Lung (tissue), 11 donors: ENCODE measurements at regions not wholly inside any gene's neighbourhood (a gene's known extent, or its start where the extent isn't known, plus 50 kb on each side); places are given as distances from the start of the nearest gene placed in this dataset.

ENCODE experiments used
- ATAC-seq: fragments of 200-7000 bp; cut with Tn5 transposase; one replicate; pipeline ENCODE4 v1.9.1; 2020; ENCODE audit warnings: moderate number of reproducible peaks; ENCODE audit not compliant: insufficient read depth, low FRiP score
- DNase-seq, 3 donors: peaks; one replicate each; pipeline ENCODE4 v3.0.0-alpha.2; 2013 to 2017
- H3K27ac ChIP-seq, 2 donors: one replicate each; pipeline ENCODE4 v1.5.1; 2013; ENCODE audit warnings: mild to moderate bottlenecking in 2 of 2, moderate library complexity in 2 of 2, control low read depth in 1 of 2, inconsistent platforms in 1 of 2, low read depth in 1 of 2, low read length in 1 of 2
- H3K27me3 ChIP-seq, 3 donors: one replicate each; pipeline ENCODE4 v1.5.1; 2013; ENCODE audit warnings: low read length in 2 of 3; ENCODE audit not compliant: control insufficient read depth in 3 of 3, insufficient read depth in 3 of 3
- H3K36me3 ChIP-seq, 4 donors: one replicate each; pipeline ENCODE4 v1.5.1; 2013; ENCODE audit warnings: low read length in 4 of 4, mild to moderate bottlenecking in 1 of 4, moderate library complexity in 1 of 4; ENCODE audit not compliant: control insufficient read depth in 4 of 4, insufficient read depth in 4 of 4
- H3K4me1 ChIP-seq, 5 donors: one replicate each; pipeline ENCODE4 v1.5.1; 2013; ENCODE audit warnings: low read length in 5 of 5, mild to moderate bottlenecking in 2 of 5, moderate library complexity in 1 of 5; ENCODE audit not compliant: control insufficient read depth in 5 of 5, insufficient read depth in 5 of 5
- H3K4me3 ChIP-seq: one replicate; pipeline ENCODE4 v1.5.1; 2013; ENCODE audit warnings: mild to moderate bottlenecking, control low read depth, moderate library complexity
- H3K9ac ChIP-seq, 2 donors: one replicate each; pipeline ENCODE4 v1.5.1; 2013; ENCODE audit warnings: low read length in 2 of 2, control low read depth in 1 of 2; ENCODE audit not compliant: insufficient read depth in 1 of 2
- H3K9me3 ChIP-seq, 4 donors: one replicate each; pipeline ENCODE4 v1.5.1; 2013; ENCODE audit warnings: low read length in 3 of 4, mild to moderate bottlenecking in 1 of 4, moderate library complexity in 1 of 4; ENCODE audit not compliant: control insufficient read depth in 4 of 4, insufficient read depth in 3 of 4
- CTCF ChIP-seq: IDR thresholded peaks from 2 replicates; pipeline ENCODE4 v1.5.1; 2012; ENCODE audit warnings: mild to moderate bottlenecking; ENCODE audit errors: control extremely low read depth, extremely low read depth
- WGBS, 2 donors: extraction: QIAGEN DNeasy Blood & Tissue Kit; methylation state at CpG; one replicate each; pipeline ENCODE4 v1.1.7; 2013; 5-methylcytosine and 5-hydroxymethylcytosine counted together
- donor health status: control.
- donor health status: control.
- donor health status: Bipolar disorder and iron deficiency.
- donor health status: healthy.
- donor health status: DM: yes; HTN: yes; CAD: no.

GRCh38 chr5:103435136-103435889 lies 127.3 kb downstream of the NUDT12 start:
- no peak for TF ChIP-seq CTCF
- H3K4me3 ChIP-seq = no peak overlapping the region
- DNase-seq (no peak), ATAC-seq (no peak)
- no peaks in the 10 kb centered on the region for H3K36me3 ChIP-seq
- no peak overlapping the region for H3K9ac ChIP-seq
- H3K9me3 ChIP-seq = peaks cover 0 to 4% (median 1%) of the 10 kb centered on the region in 4 donors
- no peaks in the 10 kb centered on the region for H3K4me1 ChIP-seq
- 86 to 94% methylated on average over 4 of the region's 4 CpGs for WGBS, 2 donors
- H3K27ac ChIP-seq = no peak overlapping the region
- no peaks in the 10 kb centered on the region for H3K27me3 ChIP-seq

- Histone ChIP-seq H3K9me3 (peaks cover 0 to under 1% (median 0%) of the 10 kb centered on the region in 4 donors), H3K4me1 (no peaks in the 10 kb centered on the region), H3K27ac (no peak overlapping the region), H3K27me3 (no peaks in the 10 kb centered on the region), H3K36me3 (no peaks in the 10 kb centered on the region), H3K9ac (no peak overlapping the region), H3K4me3 (no peak overlapping the region)
- TF ChIP-seq CTCF = no peak
- WGBS, 2 donors = 86 to 90% methylated on average over 8 of the region's 8 CpGs
- ATAC-seq (no peak), DNase-seq (no peak)
These were observed 128.5 kb downstream of the NUDT12 start for GRCh38 chr5:103434057-103434456.

GRCh38 chr5:103433211-103433610 lies 129.4 kb downstream of the NUDT12 start:
- H3K4me1 ChIP-seq = no peaks in the 10 kb centered on the region
- no peaks in the 10 kb centered on the region for H3K36me3 ChIP-seq
- no peaks in the 10 kb centered on the region for H3K27me3 ChIP-seq
- 96 to 100% methylated on average over 1 of the region's 1 CpG for WGBS, 2 donors
- H3K9me3 ChIP-seq = no peaks in the 10 kb centered on the region
- no peak overlapping the region for H3K27ac ChIP-seq
- no peak for ATAC-seq
- no peak overlapping the region for H3K9ac ChIP-seq
- H3K4me3 ChIP-seq = no peak overlapping the region
- no peak for DNase-seq
- no peak for TF ChIP-seq CTCF

GRCh38 chr5:103428923-103429322 lies 133.7 kb downstream of the NUDT12 start:
- Histone ChIP-seq H3K27me3 (no peaks in the 10 kb centered on the region), H3K27ac (no peak overlapping the region), H3K36me3 (no peaks in the 10 kb centered on the region), H3K9me3 (no peaks in the 10 kb centered on the region), H3K4me3 (no peak overlapping the region), H3K9ac (no peak overlapping the region), H3K4me1 (no peaks in the 10 kb centered on the region)
- no peak for TF ChIP-seq CTCF
- ATAC-seq = no peak
- 87 to 88% methylated on average over 2 of the region's 2 CpGs for WGBS, 2 donors
- DNase-seq = no peak
